Gastroesophageal sphincter (tissue), 4 donors: ENCODE measurements at regions not wholly inside any gene's neighbourhood (a gene's known extent, or its start where the extent isn't known, plus 50 kb on each side); places are given as distances from the start of the nearest gene placed in this dataset.

Experiments used
- ATAC-seq: fragments of 150-250 bp; one replicate; pipeline ENCODE4 v1.9.1; 2016; ENCODE audit warnings: mild to moderate bottlenecking, moderate library complexity
- H3K27ac ChIP-seq, 4 donors: fragments of 200-600 bp; sonication (generic) in 3 of 4; 1 replicate in 3 of 4; 2 replicates in 1 of 4; pipeline ENCODE4 v1.5.1; 2016 to 2019
- H3K27me3 ChIP-seq: fragments of 200-600 bp; sonication (generic); one replicate; pipeline ENCODE4 v1.5.1; 2019
- H3K36me3 ChIP-seq, 2 donors: fragments of 200-600 bp; sonication (generic); one replicate each; pipeline ENCODE4 v1.5.1; 2019; ENCODE audit warnings: control low read depth in 1 of 2
- H3K4me1 ChIP-seq, 3 donors: fragments of 200-600 bp; sonication (generic); 1 replicate in 2 of 3; 2 replicates in 1 of 3; pipeline ENCODE4 v1.5.1; 2016 to 2019; ENCODE audit warnings: control low read depth in 2 of 3
- H3K4me3 ChIP-seq, 2 donors: fragments of 200-600 bp; sonication (generic); one replicate each; pipeline ENCODE4 v1.5.1; 2019; ENCODE audit warnings: mild to moderate bottlenecking in 1 of 2, moderate library complexity in 1 of 2
- H3K9me3 ChIP-seq, 3 donors: fragments of 200-600 bp; sonication (generic); one replicate each; pipeline ENCODE4 v1.5.1; 2017 to 2019; ENCODE audit warnings: control low read depth in 2 of 3
- EP300 ChIP-seq: sonication (generic); formaldehyde crosslinking; IDR thresholded peaks from one replicate; pipeline ENCODE4 v1.6.1; 2017; ENCODE audit warnings: antibody characterized with exemption, mild to moderate bottlenecking
- POLR2A ChIP-seq, 2 donors: fragments of 450-650 bp; IDR thresholded peaks; one replicate each; pipeline ENCODE4 v1.6.1; 2017; ENCODE audit warnings: antibody characterized with exemption in 2 of 2, mild to moderate bottlenecking in 2 of 2, moderate library complexity in 1 of 2
- POLR2AphosphoS5 ChIP-seq: sonication (generic); formaldehyde crosslinking; IDR thresholded peaks from one replicate; pipeline ENCODE4 v1.6.1; 2017; ENCODE audit warnings: antibody characterized with exemption
- WGBS, 2 donors: methylation state at CpG; one replicate each; pipeline ENCODE4 v1.1.5; 2018; ENCODE audit warnings: low coverage in 1 of 2; 5-methylcytosine and 5-hydroxymethylcytosine counted together
- TF ChIP-seq, protein P1 (sequence below), 4 experiments: fragments of 200-600 bp in 2 of 4; fragments of 450-650 bp in 2 of 4; sonication (generic) in 1 of 4; IDR thresholded peaks; one replicate each; pipeline ENCODE4 v1.5.1; 2017 to 2019; ENCODE audit warnings: antibody characterized with exemption in 4 of 4, mild to moderate bottlenecking in 2 of 4, moderate library complexity in 2 of 4

GRCh38 chr9:136608348-136609159 lies 54.2 kb upstream of the EGFL7 start:
- Histone ChIP-seq H3K27me3 (peaks cover 11% of the 10 kb centered on the region), H3K36me3 (no peaks in the 10 kb centered on the region), H3K4me3 (no peak overlapping the region), H3K4me1 (peaks cover 0 to 38% (median 10%) of the 10 kb centered on the region in 3 donors), H3K9me3 (no peaks in the 10 kb centered on the region), H3K27ac (no peak overlapping the region)
- WGBS, 2 donors, result 69 to 88% methylated on average over 7 of the region's 16 CpGs
- TF ChIP-seq EP300 (no peak), POLR2AphosphoS5 (no peak), POLR2A (IDR thresholded peaks at IDR 0.05) (no peak)
- TF ChIP-seq, protein P1, sequence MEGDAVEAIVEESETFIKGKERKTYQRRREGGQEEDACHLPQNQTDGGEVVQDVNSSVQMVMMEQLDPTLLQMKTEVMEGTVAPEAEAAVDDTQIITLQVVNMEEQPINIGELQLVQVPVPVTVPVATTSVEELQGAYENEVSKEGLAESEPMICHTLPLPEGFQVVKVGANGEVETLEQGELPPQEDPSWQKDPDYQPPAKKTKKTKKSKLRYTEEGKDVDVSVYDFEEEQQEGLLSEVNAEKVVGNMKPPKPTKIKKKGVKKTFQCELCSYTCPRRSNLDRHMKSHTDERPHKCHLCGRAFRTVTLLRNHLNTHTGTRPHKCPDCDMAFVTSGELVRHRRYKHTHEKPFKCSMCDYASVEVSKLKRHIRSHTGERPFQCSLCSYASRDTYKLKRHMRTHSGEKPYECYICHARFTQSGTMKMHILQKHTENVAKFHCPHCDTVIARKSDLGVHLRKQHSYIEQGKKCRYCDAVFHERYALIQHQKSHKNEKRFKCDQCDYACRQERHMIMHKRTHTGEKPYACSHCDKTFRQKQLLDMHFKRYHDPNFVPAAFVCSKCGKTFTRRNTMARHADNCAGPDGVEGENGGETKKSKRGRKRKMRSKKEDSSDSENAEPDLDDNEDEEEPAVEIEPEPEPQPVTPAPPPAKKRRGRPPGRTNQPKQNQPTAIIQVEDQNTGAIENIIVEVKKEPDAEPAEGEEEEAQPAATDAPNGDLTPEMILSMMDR (IDR thresholded peaks at IDR 0.05), result no peak
- no peak for ATAC-seq

GRCh38 chr9:136607334-136607919 lies 55.3 kb upstream of the EGFL7 start:
- Histone ChIP-seq H3K27me3 (peaks cover 11% of the 10 kb centered on the region), H3K4me1 (peaks cover 0 to 37% (median 10%) of the 10 kb centered on the region in 3 donors), H3K36me3 (no peaks in the 10 kb centered on the region), H3K9me3 (no peaks in the 10 kb centered on the region), H3K27ac (no peak overlapping the region), H3K4me3 (no peak overlapping the region)
- no CpG with 5 or more reads among the region's 17 CpGs for WGBS, 2 donors
- no peak for ATAC-seq
- TF ChIP-seq POLR2A (IDR thresholded peaks at IDR 0.05) (no peak), POLR2AphosphoS5 (no peak), EP300 (no peak)
- TF ChIP-seq, protein P1 (IDR thresholded peaks at IDR 0.05), result no peak

DNA sequence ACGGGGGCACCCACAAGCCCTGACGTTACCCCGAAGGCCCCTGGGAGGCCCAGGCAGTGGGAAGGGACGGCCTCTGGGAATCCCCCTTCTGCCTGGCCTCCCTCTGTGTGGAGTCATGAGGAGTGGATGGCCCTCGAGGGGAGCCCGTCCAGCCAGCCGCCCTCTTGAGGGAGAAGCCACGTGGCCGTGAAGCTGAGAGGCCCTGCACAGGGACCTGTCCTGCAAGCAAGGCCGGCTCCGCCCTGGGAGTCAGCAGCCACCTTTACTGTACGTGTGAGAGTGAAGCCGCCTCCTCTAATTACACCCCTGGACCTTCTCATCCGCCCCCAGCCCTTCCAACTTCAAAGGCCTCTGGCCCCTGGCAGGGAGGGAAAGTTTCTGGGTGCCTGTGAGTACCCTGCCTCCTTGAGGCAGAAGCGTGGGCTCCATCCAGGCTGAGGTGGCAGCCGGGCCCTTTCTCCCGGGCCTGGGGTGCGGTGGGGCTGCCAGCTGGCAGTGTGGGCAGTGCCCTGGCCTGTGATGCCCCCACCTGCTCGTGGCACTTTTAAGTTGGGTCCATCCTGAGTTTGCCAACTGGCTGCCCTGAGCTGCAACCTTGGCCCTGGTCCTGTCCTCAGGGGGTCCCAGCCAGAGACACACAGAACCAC lies 55.9 kb upstream of the EGFL7 start:
- WGBS, 2 donors, result 100% methylated on average over 2 of the region's 19 CpGs; no CpG with 5 or more reads in 1 of the 2 donors
- peak overlapping the region in 3 of 4 donors; percentile 46 to 66 (median 62) for H3K27ac ChIP-seq

DNA sequence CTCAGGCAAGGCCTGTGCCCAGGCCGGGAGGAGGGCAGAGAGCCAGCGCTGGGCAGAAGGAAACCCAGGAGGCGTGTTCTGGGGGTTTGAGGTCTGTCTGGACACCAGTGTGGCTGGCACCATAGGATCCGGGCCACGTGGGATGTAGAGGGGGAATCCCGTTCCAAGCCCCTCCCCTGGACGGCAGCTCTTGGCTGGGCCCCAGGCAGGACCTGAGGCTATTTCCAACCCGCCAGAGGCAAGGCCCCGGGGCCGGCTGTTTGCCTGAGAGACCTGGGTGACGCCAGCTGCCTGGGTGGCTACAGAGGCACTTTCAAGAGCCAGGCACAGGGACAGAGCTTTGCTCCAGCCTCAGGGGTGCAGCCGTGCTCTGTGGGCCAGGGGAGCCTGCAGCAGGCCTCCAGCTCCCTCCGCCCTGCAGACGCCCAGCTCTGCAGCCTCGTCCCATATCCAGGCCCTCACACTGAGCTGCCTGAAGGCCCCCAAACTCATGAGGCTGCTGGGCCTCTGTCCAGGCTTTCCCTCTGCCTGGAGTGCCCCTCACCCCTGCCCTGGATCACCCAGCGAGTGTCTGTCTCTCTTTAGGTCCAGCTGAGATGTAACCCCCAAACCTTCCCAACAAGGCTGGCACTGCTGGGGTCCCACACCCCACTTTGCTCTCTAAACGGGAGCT lies 56.6 kb upstream of the EGFL7 start:
- no peak for TF ChIP-seq POLR2A (IDR thresholded peaks at IDR 0.05)
- TF ChIP-seq, protein P1 (IDR thresholded peaks at IDR 0.05), result no peak
- no peak for TF ChIP-seq EP300
- no peak for TF ChIP-seq POLR2AphosphoS5
- WGBS, 2 donors, result 75% methylated on average over 7 of the region's 17 CpGs; no CpG with 5 or more reads in 1 of the 2 donors
- H3K4me1 ChIP-seq, result peaks cover 0 to 46% (median 10%) of the 10 kb centered on the region in 3 donors
- no peaks in the 10 kb centered on the region for H3K36me3 ChIP-seq
- no peaks in the 10 kb centered on the region for H3K9me3 ChIP-seq
- ATAC-seq, result peak; percentile 65
- peaks cover 11% of the 10 kb centered on the region for H3K27me3 ChIP-seq
- H3K27ac ChIP-seq, result peak overlapping the region in 3 of 4 donors; percentile 46 to 66 (median 62)
- H3K4me3 ChIP-seq, result no peak overlapping the region

More for the DNA sequence above, 55.9 kb upstream of the EGFL7 start:
- TF ChIP-seq, protein P1 (IDR thresholded peaks at IDR 0.05), result no peak
- TF ChIP-seq POLR2AphosphoS5, result no peak
- TF ChIP-seq POLR2A (IDR thresholded peaks at IDR 0.05), result no peak
- TF ChIP-seq EP300, result no peak
- Histone ChIP-seq H3K36me3 (no peaks in the 10 kb centered on the region), H3K27me3 (peaks cover 11% of the 10 kb centered on the region), H3K9me3 (no peaks in the 10 kb centered on the region), H3K4me3 (no peak overlapping the region), H3K4me1 (peaks cover 0 to 41% (median 10%) of the 10 kb centered on the region in 3 donors)
- ATAC-seq, result no peak
